K562 (cell line): ENCODE measurements at regions not wholly inside any gene's neighbourhood (a gene's known extent, or its start where the extent isn't known, plus 50 kb on each side); places are given as distances from the start of the nearest gene placed in this dataset.

Source experiments
- ATAC-seq: fragments of 200-7000 bp; cut with Tn5 transposase; 3 replicates; pipeline ENCODE4 v1.9.1; 2020; ENCODE audit warnings: moderate library complexity
- BruUV-seq: library from RNA; stranded (reverse); fragments of 400-500 nt; replicated peaks from 2 replicates; lab custom pipeline; 2021; lab: Mats Ljungman, UMichigan
- CTCF ChIA-PET: fragments of 300-600 bp; formaldehyde crosslinking; extraction: SDS; loops from one replicate; lab custom pipeline; 2021; ENCODE audit warnings: low intra/inter-chr PET ratio; lab: Yijun Ruan, JAX
- POLR2A ChIA-PET: fragments of 300-600, 350-650 bp; sonication (Branson Sonifier 250); formaldehyde crosslinking; extraction: SDS; loops from one replicate; lab custom pipeline; 2021; ENCODE audit warnings: antibody characterized with exemption, inconsistent platforms; lab: Yijun Ruan, JAX
- DNase-seq, 4 experiments: peaks; one replicate each; pipeline versions ENCODE4 v3.0.0 to v3.0.0-alpha.2; 2011 to 2018; ENCODE audit warnings: low spot score in 3 of 4, mixed read lengths in 3 of 4; ENCODE audit errors: extremely low read depth in 1 of 4
- FAIRE-seq: peaks from 2 replicates; lab custom pipeline; 2011; peaks lifted over from hg19 to GRCh38; lab: Jason Lieb, UNC
- H2AFZ ChIP-seq: 2 replicates; pipeline ENCODE4 v1.6.0; 2011; ENCODE audit warnings: low read depth, low read length, control low read depth, inconsistent platforms
- H3K27ac ChIP-seq: fragments of 200-600 bp; 3 replicates; pipeline ENCODE4 v1.8.0; 2011; ENCODE audit warnings: low read depth, mild to moderate bottlenecking, control low read depth, inconsistent platforms, low read length, moderate library complexity, mixed read lengths; ENCODE audit errors: extremely low read depth
- H3K27me3 ChIP-seq, 2 experiments: fragments of 300-600 bp in 1 of 2; 2 replicates in 1 of 2; 3 replicates in 1 of 2; pipeline versions ENCODE4 v1.6.0 to v1.8.0; 2011; ENCODE audit warnings: inconsistent platforms in 2 of 2, low read length in 2 of 2, mild to moderate bottlenecking in 1 of 2, mixed read lengths in 1 of 2, moderate library complexity in 1 of 2; ENCODE audit not compliant: control insufficient read depth in 2 of 2, insufficient read depth in 2 of 2
- H3K36me3 ChIP-seq: fragments of 300-600 bp; 3 replicates; pipeline ENCODE4 v1.8.0; 2011; ENCODE audit warnings: mild to moderate bottlenecking, low read length, inconsistent platforms; ENCODE audit not compliant: control insufficient read depth, insufficient read depth
- H3K4me1 ChIP-seq, 2 experiments: fragments of 200-600 bp in 1 of 2; replicated peaks in 1 of 2; 2 replicates in 1 of 2; 3 replicates in 1 of 2; pipeline versions ENCODE4 v1.5.1 to v1.8.0; 2011; ENCODE audit warnings: inconsistent platforms in 2 of 2, low read length in 2 of 2, mild to moderate bottlenecking in 1 of 2, mixed read lengths in 1 of 2, moderate library complexity in 1 of 2; ENCODE audit not compliant: control insufficient read depth in 2 of 2, insufficient read depth in 2 of 2
- H3K4me2 ChIP-seq: 2 replicates; pipeline ENCODE4 v1.6.1; 2011; ENCODE audit warnings: low read length, control low read depth, inconsistent platforms, mixed read lengths; ENCODE audit not compliant: insufficient read depth
- H3K4me3 ChIP-seq: fragments of 200-600 bp; sonication (generic), shearing (Covaris generic); 2 replicates; pipeline ENCODE4 v1.5.1; 2016; ENCODE audit warnings: control low read depth, inconsistent platforms
- H3K79me2 ChIP-seq: fragments of 200-600 bp; 3 replicates; pipeline ENCODE4 v1.8.0; 2011; ENCODE audit warnings: low read length, inconsistent platforms; ENCODE audit not compliant: control insufficient read depth, insufficient read depth
- H3K9ac ChIP-seq, 2 experiments: 2 replicates each; pipeline versions ENCODE4 v1.6.0 to v1.6.1; 2011; ENCODE audit warnings: low read depth in 2 of 2, low read length in 2 of 2, control low read depth in 1 of 2, inconsistent platforms in 1 of 2, mild to moderate bottlenecking in 1 of 2, mixed read lengths in 1 of 2; ENCODE audit not compliant: insufficient read depth in 1 of 2
- H3K9me1 ChIP-seq: one replicate; pipeline ENCODE4 v1.6.0; 2011; ENCODE audit warnings: inconsistent platforms, mild to moderate bottlenecking, low read length, moderate library complexity; ENCODE audit not compliant: control insufficient read depth, insufficient read depth
- H3K9me3 ChIP-seq: replicated peaks from 2 replicates; pipeline ENCODE4 v1.5.1; 2011; ENCODE audit warnings: low read depth, low read length, inconsistent platforms; ENCODE audit not compliant: control insufficient read depth, insufficient read depth
- H4K20me1 ChIP-seq: replicated peaks from 2 replicates; pipeline ENCODE4 v1.6.1; 2011; ENCODE audit warnings: low read length, inconsistent platforms, mixed read lengths; ENCODE audit not compliant: control insufficient read depth, insufficient read depth
- CCNT2 ChIP-seq: IDR thresholded peaks from 2 replicates; pipeline ENCODE4 v1.6.1; 2011; ENCODE audit warnings: borderline replicate concordance, low read depth, mild to moderate bottlenecking, moderate library complexity, mixed read lengths, low read length; ENCODE audit not compliant: insufficient read length; ENCODE audit errors: extremely low read depth
- E4F1 ChIP-seq: fragments of 250-450 bp; sonication (Bioruptor Pico); IDR thresholded peaks from 2 replicates; pipeline ENCODE4 v1.5.0; 2021; ENCODE audit warnings: mild to moderate bottlenecking, borderline replicate concordance
- EP400 ChIP-seq: fragments of 450-650 bp; IDR thresholded peaks from 2 replicates; pipeline ENCODE4 v1.6.1; 2017; ENCODE audit warnings: antibody characterized with exemption, mild to moderate bottlenecking, moderate library complexity
- HDAC2 ChIP-seq: fragments of 450-650 bp; IDR thresholded peaks from 2 replicates; pipeline ENCODE4 v1.6.1; 2016; ENCODE audit warnings: mild to moderate bottlenecking
- MAFF ChIP-seq: IDR thresholded peaks from 2 replicates; pipeline ENCODE4 v1.6.1; 2012; ENCODE audit warnings: low read length, improper control_type of control experiment
- NRF1 ChIP-seq, 2 experiments: fragments of 450-650 bp; IDR thresholded peaks in 1 of 2; conservative IDR thresholded peaks in 1 of 2; 2 replicates each; pipeline ENCODE4 v1.6.1; 2014; ENCODE audit warnings: mild to moderate bottlenecking in 2 of 2
- SREBF1 ChIP-seq: fragments of 150-350 bp; IDR thresholded peaks from 2 replicates; pipeline ENCODE4 v1.6.1; 2014; ENCODE audit warnings: antibody characterized with exemption, low read depth, low read length, borderline replicate concordance
- TEAD1 ChIP-seq, 2 experiments: fragments of 450-650 bp in 1 of 2; sonication (generic) in 1 of 2; formaldehyde crosslinking; IDR thresholded peaks; 2 replicates each; pipeline versions ENCODE4 v1.4.0 to v1.8.0; 2020 to 2022; ENCODE audit warnings: mild to moderate bottlenecking in 2 of 2, missing genetic modification reagents in 1 of 2
- ZBED1 ChIP-seq: IDR thresholded peaks from 2 replicates; pipeline ENCODE4 v1.6.1; 2014
- ZNF121 ChIP-seq: sonication (generic); formaldehyde crosslinking; conservative IDR thresholded peaks from 2 replicates; pipeline ENCODE4 v1.8.0; 2022; ENCODE audit warnings: missing genetic modification reagents
- ZNF23 ChIP-seq: fragments of 250-450 bp; sonication (Bioruptor Pico); IDR thresholded peaks from 2 replicates; pipeline ENCODE4 v1.4.0; 2020; ENCODE audit warnings: mild to moderate bottlenecking
- ZNF316 ChIP-seq: fragments of 450-650 bp; IDR thresholded peaks from 2 replicates; pipeline ENCODE4 v1.6.1; 2016
- WGBS: fragments of 100-300 bp; shearing (Covaris generic); methylation state at CpG from one replicate; pipeline ENCODE4 v1.1.6; 2016; ENCODE audit warnings: low coverage, mixed read lengths; ENCODE audit not compliant: insufficient coverage; ENCODE audit errors: missing lambda C conversion rate; 5-methylcytosine and 5-hydroxymethylcytosine counted together
- in situ Hi-C: fragments of 300-500 bp; cut with MboI; formaldehyde crosslinking; loops from 4 replicates; pipeline ENCODE4 v1.15.0; 2018; ENCODE audit warnings: inconsistent platforms, mixed read lengths
- intact Hi-C: fragments of 100-400 bp; cut with micrococcal nuclease; formaldehyde crosslinking; loops from 2 replicates; pipeline ENCODE4 v1.14.2; 2022
- TF ChIP-seq, protein P1 (sequence below), 2 experiments: fragments of 450-650 bp; IDR thresholded peaks; 2 replicates each; pipeline ENCODE4 v1.6.1; 2018; ENCODE audit warnings: mild to moderate bottlenecking in 2 of 2, low read depth in 1 of 2; ENCODE audit not compliant: partially characterized antibody in 2 of 2
- TF ChIP-seq, protein P2 (sequence below): sonication (generic); formaldehyde crosslinking; IDR thresholded peaks from 2 replicates; pipeline ENCODE4 v1.4.0; 2020; ENCODE audit warnings: mild to moderate bottlenecking, missing genetic modification reagents

- Histone ChIP-seq H3K4me2 (no peak overlapping the region), H3K27me3 (no peaks in the 10 kb centered on the region), H3K4me1 (no peaks in the 10 kb centered on the region), H3K27ac (no peak overlapping the region), H3K9me1 (no peaks in the 10 kb centered on the region), H4K20me1 (no peaks in the 10 kb centered on the region), H2AFZ (no peak overlapping the region), H3K36me3 (no peaks in the 10 kb centered on the region), H3K4me3 (no peak overlapping the region), H3K79me2 (no peaks in the 10 kb centered on the region), H3K9me3 (no peaks in the 10 kb centered on the region), H3K9ac (no peak overlapping the region)
- ChIA-PET POLR2A (interaction anchor here (0.8 kb wide), 1 partner anchor 15 kb away, joined by 3 read pairs; no protein-coding TSS in a partner anchor), CTCF (no interaction called here)
- intact Hi-C loops (no loop called here), in situ Hi-C loops (no loop called here)
- no peak for DNase-seq
- BruUV-seq, result no TSS peak
- WGBS, result 0% methylated on average over 1 of the region's 1 CpG
- no peak for FAIRE-seq
- no peak for ATAC-seq
- TF ChIP-seq ZBED1 (no peak), CCNT2 (no peak), HDAC2 (no peak), TEAD1 (CRISPR knock-in tag; IDR thresholded peaks at IDR 0.05) (no peak), E4F1 (CRISPR knock-in tag) (no peak), ZNF23 (CRISPR knock-in tag) (no peak), EP400 (no peak), ZNF121 (CRISPR knock-in tag) (no peak), NRF1 (conservative IDR thresholded peaks at IDR 0.05 in 1 of 2, IDR thresholded peaks at IDR 0.05 in 1 of 2) (no peak), SREBF1 (no peak), MAFF (peak; percentile 51), ZNF316 (peak; percentile 38; the same call in 1 of the 2 replicates)
- TF ChIP-seq, protein P1, sequence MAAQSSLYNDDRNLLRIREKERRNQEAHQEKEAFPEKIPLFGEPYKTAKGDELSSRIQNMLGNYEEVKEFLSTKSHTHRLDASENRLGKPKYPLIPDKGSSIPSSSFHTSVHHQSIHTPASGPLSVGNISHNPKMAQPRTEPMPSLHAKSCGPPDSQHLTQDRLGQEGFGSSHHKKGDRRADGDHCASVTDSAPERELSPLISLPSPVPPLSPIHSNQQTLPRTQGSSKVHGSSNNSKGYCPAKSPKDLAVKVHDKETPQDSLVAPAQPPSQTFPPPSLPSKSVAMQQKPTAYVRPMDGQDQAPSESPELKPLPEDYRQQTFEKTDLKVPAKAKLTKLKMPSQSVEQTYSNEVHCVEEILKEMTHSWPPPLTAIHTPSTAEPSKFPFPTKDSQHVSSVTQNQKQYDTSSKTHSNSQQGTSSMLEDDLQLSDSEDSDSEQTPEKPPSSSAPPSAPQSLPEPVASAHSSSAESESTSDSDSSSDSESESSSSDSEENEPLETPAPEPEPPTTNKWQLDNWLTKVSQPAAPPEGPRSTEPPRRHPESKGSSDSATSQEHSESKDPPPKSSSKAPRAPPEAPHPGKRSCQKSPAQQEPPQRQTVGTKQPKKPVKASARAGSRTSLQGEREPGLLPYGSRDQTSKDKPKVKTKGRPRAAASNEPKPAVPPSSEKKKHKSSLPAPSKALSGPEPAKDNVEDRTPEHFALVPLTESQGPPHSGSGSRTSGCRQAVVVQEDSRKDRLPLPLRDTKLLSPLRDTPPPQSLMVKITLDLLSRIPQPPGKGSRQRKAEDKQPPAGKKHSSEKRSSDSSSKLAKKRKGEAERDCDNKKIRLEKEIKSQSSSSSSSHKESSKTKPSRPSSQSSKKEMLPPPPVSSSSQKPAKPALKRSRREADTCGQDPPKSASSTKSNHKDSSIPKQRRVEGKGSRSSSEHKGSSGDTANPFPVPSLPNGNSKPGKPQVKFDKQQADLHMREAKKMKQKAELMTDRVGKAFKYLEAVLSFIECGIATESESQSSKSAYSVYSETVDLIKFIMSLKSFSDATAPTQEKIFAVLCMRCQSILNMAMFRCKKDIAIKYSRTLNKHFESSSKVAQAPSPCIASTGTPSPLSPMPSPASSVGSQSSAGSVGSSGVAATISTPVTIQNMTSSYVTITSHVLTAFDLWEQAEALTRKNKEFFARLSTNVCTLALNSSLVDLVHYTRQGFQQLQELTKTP (IDR thresholded peaks at IDR 0.05; ENCODE audit: low read depth in 1 of 2, partially characterized antibody in 2 of 2), result no peak
- TF ChIP-seq, protein P2, sequence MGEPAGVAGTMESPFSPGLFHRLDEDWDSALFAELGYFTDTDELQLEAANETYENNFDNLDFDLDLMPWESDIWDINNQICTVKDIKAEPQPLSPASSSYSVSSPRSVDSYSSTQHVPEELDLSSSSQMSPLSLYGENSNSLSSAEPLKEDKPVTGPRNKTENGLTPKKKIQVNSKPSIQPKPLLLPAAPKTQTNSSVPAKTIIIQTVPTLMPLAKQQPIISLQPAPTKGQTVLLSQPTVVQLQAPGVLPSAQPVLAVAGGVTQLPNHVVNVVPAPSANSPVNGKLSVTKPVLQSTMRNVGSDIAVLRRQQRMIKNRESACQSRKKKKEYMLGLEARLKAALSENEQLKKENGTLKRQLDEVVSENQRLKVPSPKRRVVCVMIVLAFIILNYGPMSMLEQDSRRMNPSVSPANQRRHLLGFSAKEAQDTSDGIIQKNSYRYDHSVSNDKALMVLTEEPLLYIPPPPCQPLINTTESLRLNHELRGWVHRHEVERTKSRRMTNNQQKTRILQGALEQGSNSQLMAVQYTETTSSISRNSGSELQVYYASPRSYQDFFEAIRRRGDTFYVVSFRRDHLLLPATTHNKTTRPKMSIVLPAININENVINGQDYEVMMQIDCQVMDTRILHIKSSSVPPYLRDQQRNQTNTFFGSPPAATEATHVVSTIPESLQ (CRISPR knock-in tag), result no peak
Observed at GRCh38 chr4:35673137-35673536, 571.2 kb downstream of the ARAP2 start.
